ENCODE measurements at regions not wholly inside any gene's neighbourhood (a gene's known extent, or its start where the extent isn't known, plus 50 kb on each side); places are given as distances from the start of the nearest gene placed in this dataset.

GRCh38 chr1:219337588-219337987 lies 163.9 kb downstream of the LYPLAL1 start:
- no peaks in the 10 kb centered on the region for H3K9me3 ChIP-seq
- 100% methylated on average over 1 of the region's 1 CpG for WGBS (ENCODE audit: missing lambda C conversion rate)
- TF ChIP-seq HOXB5 (CRISPR knock-in tag; IDR thresholded peaks at IDR 0.05) = no peak
- TF ChIP-seq MAX (IDR thresholded peaks at IDR 0.05) = no peak
- TF ChIP-seq TFCP2L1 (CRISPR knock-in tag; IDR thresholded peaks at IDR 0.05) = no peak
- ATAC-seq = no peak
- H3K4me2 ChIP-seq = no peak overlapping the region
- no peak overlapping the region for H3K27ac ChIP-seq
- ChIA-PET CTCF (interaction anchor here (0.8 kb wide), 1 partner anchor 48 kb away, joined by 3 read pairs; no protein-coding TSS in a partner anchor), POLR2A (no interaction called here)
- H3K4me3 ChIP-seq = no peak overlapping the region
- DNase-seq (ENCODE audit: low read depth in 1 of 2, low spot score in 1 of 2) = no peak
- FAIRE-seq = no peak
- H3K4me1 ChIP-seq = no peaks in the 10 kb centered on the region

GRCh38 chr1:219333626-219334025 lies 159.9 kb downstream of the LYPLAL1 start:
- no peak for DNase-seq (ENCODE audit: low read depth in 1 of 2, low spot score in 1 of 2)
- no peak for FAIRE-seq

GRCh38 chr1:219331424-219331823 lies 157.7 kb downstream of the LYPLAL1 start:
- POLR2A ChIA-PET = no interaction called here
- no peak overlapping the region for H3K27ac ChIP-seq
- H3K4me2 ChIP-seq = no peak overlapping the region
- CTCF ChIA-PET = interaction anchor here (1.2 kb wide), 1 partner anchor 8 kb away, joined by 3 read pairs; no protein-coding TSS in a partner anchor
- DNase-seq (ENCODE audit: low read depth in 1 of 2, low spot score in 1 of 2) = no peak
- H3K4me1 ChIP-seq = no peaks in the 10 kb centered on the region
- H3K9me3 ChIP-seq = no peaks in the 10 kb centered on the region; the same call in 2 of the 3 replicates
- 81% methylated on average over 5 of the region's 5 CpGs for WGBS (ENCODE audit: missing lambda C conversion rate)
- FAIRE-seq = no peak
- H3K4me3 ChIP-seq = no peak overlapping the region
- TF ChIP-seq TFCP2L1 (CRISPR knock-in tag; IDR thresholded peaks at IDR 0.05) = no peak
- no peak for TF ChIP-seq ESRRA (IDR thresholded peaks at IDR 0.05; ENCODE audit: borderline replicate concordance, low read length)
- TF ChIP-seq RCOR1 (IDR thresholded peaks at IDR 0.05; ENCODE audit: low read depth, low read length) = no peak
- no peak for TF ChIP-seq CBX8 (IDR thresholded peaks at IDR 0.05)
- no peak for TF ChIP-seq ATOH8 (CRISPR knock-in tag; IDR thresholded peaks at IDR 0.05; ENCODE audit: low read depth)
- TF ChIP-seq PBX3 (IDR thresholded peaks at IDR 0.05) = no peak
- no peak for TF ChIP-seq TP53 (CRISPR knock-in tag; IDR thresholded peaks at IDR 0.05)
- no peak for TF ChIP-seq SREBF2 (IDR thresholded peaks at IDR 0.05)
- no peak for ATAC-seq

More at GRCh38 chr1:219333626-219334025, 159.9 kb downstream of the LYPLAL1 start:
- no peaks in the 10 kb centered on the region for H3K4me1 ChIP-seq
- H3K4me3 ChIP-seq = no peak overlapping the region
- TF ChIP-seq RNF2 (IDR thresholded peaks at IDR 0.05; ENCODE audit: borderline replicate concordance, low read depth) (no peak), HMGXB4 (CRISPR knock-in tag; IDR thresholded peaks at IDR 0.05; ENCODE audit: borderline replicate concordance) (no peak), CTCF (IDR thresholded peaks at IDR 0.05) (no peak), BHLHE40 (IDR thresholded peaks at IDR 0.05; ENCODE audit: low read depth, low read length) (no peak), ESRRA (IDR thresholded peaks at IDR 0.05; ENCODE audit: borderline replicate concordance, low read length) (no peak), MYC (IDR thresholded peaks at IDR 0.05; ENCODE audit: borderline replicate concordance, low read length) (no peak), ZSCAN20 (CRISPR knock-in tag; IDR thresholded peaks at IDR 0.05) (no peak), RARB (CRISPR knock-in tag; IDR thresholded peaks at IDR 0.05) (no peak), HEYL (CRISPR knock-in tag; IDR thresholded peaks at IDR 0.05) (no peak), CBX8 (IDR thresholded peaks at IDR 0.05) (no peak), RFX5 (IDR thresholded peaks at IDR 0.05) (no peak), CBX2 (IDR thresholded peaks at IDR 0.05; ENCODE audit: borderline replicate concordance, low read depth) (no peak), PBX3 (IDR thresholded peaks at IDR 0.05) (no peak), HOXA7 (CRISPR knock-in tag; IDR thresholded peaks at IDR 0.05) (no peak)
- no peak overlapping the region for H3K4me2 ChIP-seq
- WGBS (ENCODE audit: missing lambda C conversion rate) = 43% methylated on average over 1 of the region's 1 CpG
- no peak overlapping the region for H3K27ac ChIP-seq
- H3K9me3 ChIP-seq = no peaks in the 10 kb centered on the region
- POLR2A ChIA-PET = no interaction called here
- no peak for ATAC-seq
- CTCF ChIA-PET = interaction anchor here (1.0 kb wide), 1 partner anchor 50 kb away, joined by 3 read pairs; no protein-coding TSS in a partner anchor

All from A549 (cell line).